Adrenal gland (tissue), 5 donors: ENCODE measurements at regions not wholly inside any gene's neighbourhood (a gene's known extent, or its start where the extent isn't known, plus 50 kb on each side); places are given as distances from the start of the nearest gene placed in this dataset.

ENCODE experiments used
- CTCF ChIP-seq, 6 experiments: fragments of 450-650 bp in 4 of 6; fragments of 200-600 bp in 2 of 6; sonication (generic) in 1 of 6; IDR thresholded peaks; 1 replicate in 5 of 6; 2 replicates in 1 of 6; pipeline versions ENCODE4 v1.5.1 to v1.8.0; 2016 to 2021; ENCODE audit warnings: antibody characterized with exemption in 6 of 6, mild to moderate bottlenecking in 2 of 6, moderate library complexity in 1 of 6
- POLR2A ChIP-seq, 2 donors: fragments of 450-650 bp; IDR thresholded peaks; one replicate each; pipeline ENCODE4 v1.6.1; 2017; ENCODE audit warnings: antibody characterized with exemption in 2 of 2, mild to moderate bottlenecking in 2 of 2, moderate library complexity in 1 of 2
- donor health status: DM: no; HTN: no; CAD: no.

GRCh38 chr9:86764221-86764624 lies 183.1 kb downstream of the GAS1 start:
- TF ChIP-seq CTCF (IDR thresholded peaks at IDR 0.05) (no peak), POLR2A (IDR thresholded peaks at IDR 0.05) (no peak)
